ENCODE measurements at regions not wholly inside any gene's neighbourhood (a gene's known extent, or its start where the extent isn't known, plus 50 kb on each side); places are given as distances from the start of the nearest gene placed in this dataset.
"Not testable (repeated sequence)": the region's sequence is repeated elsewhere in the genome, so short reads cannot be mapped to it uniquely, and the experiment has no call there.

GRCh38 chr14:38721822-38722431, 381.1 kb downstream of the SEC23A start:
- FAIRE-seq (no peak), DNase-seq (ENCODE audit: insufficient read length, low spot score) (peak; percentile 17)

DNA sequence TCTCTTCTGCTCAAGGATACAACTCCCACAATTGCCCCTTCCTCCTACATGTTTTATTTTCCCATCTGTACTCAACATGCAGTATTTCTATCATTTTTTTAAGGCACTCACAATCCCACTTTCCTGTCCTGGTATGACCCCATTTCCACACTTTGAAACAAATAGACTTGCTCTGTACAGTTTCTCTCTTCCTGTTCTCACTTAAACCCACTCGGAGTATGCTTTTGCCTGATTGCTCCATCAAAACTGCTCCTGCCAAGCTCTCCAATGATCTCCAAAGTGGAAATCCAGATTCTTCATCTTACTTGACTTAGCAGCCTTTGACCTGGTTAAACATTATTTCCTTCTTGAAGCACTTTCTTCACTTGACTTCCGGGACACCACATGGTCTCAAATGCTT, 384.5 kb downstream of the SEC23A start:
- no peak for FAIRE-seq
- no peak for DNase-seq (ENCODE audit: insufficient read length, low spot score)

- FAIRE-seq (no peak), DNase-seq (ENCODE audit: insufficient read length, low spot score) (no peak)
Observed at GRCh38 chr14:38716926-38717325, 386.1 kb downstream of the SEC23A start.

- FAIRE-seq = no peak
- no peak for DNase-seq (ENCODE audit: insufficient read length, low spot score)
Observed at GRCh38 chr14:38710881-38711280, 392.2 kb downstream of the SEC23A start.

- no peak for DNase-seq (ENCODE audit: insufficient read length, low spot score)
- no peak for FAIRE-seq
Observed at GRCh38 chr14:38710196-38710595, 392.8 kb downstream of the SEC23A start.

DNA sequence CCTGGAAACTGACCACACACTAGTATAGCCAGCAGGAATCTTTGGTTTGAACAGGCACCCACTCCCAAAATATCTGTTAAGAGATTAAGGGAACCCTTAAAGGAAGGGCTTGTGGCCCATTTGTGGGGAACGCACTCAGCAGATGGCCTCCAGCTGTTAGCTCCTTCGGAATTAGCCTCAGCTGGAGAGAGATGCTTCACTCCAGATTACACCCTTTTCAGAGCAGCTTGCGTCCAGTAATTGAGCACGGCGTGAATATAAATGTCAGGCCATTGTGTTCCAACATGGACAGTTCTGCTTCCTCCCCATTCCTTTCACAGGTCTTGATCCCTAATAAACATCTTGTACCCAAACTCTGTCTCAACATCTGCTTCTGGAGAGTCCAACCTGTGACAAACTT, 397.8 kb downstream of the SEC23A start:
- no peak for FAIRE-seq

GRCh38 chr14:38704220-38704619, 398.8 kb downstream of the SEC23A start:
- no peak for DNase-seq (ENCODE audit: insufficient read length, low spot score)
- no peak for FAIRE-seq

More for the DNA sequence above, 397.8 kb downstream of the SEC23A start:
- no peak for DNase-seq (ENCODE audit: insufficient read length, low spot score)

DNA sequence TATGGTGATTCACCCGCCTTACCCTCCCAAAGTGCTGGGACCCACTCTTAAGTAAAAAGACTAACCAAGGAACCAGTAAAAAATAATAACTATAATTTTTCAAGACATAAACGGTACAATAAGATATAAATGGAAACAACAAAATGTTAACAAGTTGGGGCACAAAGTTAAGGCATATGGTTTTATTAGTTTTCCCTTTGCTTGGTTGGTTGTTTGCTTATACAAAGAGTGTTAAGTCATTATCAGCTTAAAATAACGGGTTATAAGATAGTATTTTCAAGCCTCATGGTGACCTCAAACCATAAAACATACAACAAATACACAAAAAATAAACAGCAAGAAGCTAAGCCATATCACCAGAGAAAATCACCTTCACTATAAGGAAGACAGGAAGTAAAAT, 406.1 kb downstream of the SEC23A start:
- FAIRE-seq (no peak), DNase-seq (ENCODE audit: insufficient read length, low spot score) (no peak)

DNA sequence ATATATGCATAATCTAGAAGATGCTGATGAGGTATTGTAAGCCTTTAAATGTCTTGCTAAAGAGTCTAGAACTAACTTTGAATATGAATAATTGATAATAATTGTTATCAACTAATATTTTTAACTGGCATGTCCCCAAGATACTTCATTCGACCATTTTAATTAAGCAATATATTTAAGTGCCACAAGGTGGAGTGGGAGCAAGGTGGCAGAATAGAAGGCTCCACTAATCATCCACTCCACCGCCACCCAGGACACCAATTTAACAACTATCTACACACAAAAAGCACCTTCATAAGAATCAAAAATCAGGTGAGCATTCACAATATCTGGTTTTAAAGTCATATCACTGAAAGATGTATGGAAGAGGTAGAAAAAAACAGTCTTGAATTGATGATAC, 409.6 kb downstream of the SEC23A start:
- FAIRE-seq = no peak
- DNase-seq (ENCODE audit: insufficient read length, low spot score) = no peak

- no peak for DNase-seq (ENCODE audit: insufficient read length, low spot score)
- no peak for FAIRE-seq
Observed at GRCh38 chr14:38669027-38669426, 413.1 kb upstream of the CLEC14A start.

- DNase-seq (ENCODE audit: insufficient read length, low spot score) = no peak
- no peak for FAIRE-seq
Observed at GRCh38 chr14:38663382-38663781, 407.5 kb upstream of the CLEC14A start.

DNA sequence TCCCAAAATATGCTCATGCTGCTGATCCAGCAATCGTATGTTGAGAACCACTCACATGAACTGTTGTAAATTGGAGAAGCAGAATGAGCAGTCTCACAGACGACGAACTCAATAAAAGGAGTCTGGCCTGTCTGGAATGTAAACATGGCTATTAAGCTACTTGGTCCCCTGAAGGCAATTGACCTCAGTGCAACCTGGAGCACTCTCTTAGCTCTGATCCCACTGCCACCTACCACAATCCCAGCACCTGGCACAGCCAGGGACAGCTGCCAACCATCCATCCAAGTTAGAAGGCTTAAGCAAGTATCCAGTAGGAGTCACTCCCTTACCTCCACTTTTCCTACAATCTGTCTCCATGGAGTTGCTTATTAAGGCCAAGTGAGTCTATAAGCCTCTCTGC, 406.9 kb upstream of the CLEC14A start:
- DNase-seq (ENCODE audit: insufficient read length, low spot score) (no peak), FAIRE-seq (no peak)

DNA sequence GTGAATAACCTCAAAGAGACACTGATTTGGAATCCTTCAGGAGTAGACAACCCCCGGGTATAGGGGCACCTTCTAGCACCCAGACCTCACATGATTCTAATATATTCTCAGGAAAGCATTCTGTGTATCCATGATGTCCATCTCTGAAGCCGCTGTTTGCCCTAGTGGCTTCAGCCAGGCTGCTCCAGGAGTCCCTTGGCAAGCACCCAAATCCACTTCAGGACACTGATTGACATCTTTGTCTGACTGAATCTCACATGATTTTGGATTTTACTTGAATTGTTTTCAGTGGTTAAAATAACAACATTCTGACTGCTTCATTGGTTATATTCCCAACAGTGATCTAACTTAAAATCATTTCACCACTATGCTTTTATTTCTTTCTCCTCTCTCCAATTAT, 390.5 kb upstream of the CLEC14A start:
- DNase-seq (ENCODE audit: insufficient read length, low spot score) = no peak
- FAIRE-seq = no peak

- FAIRE-seq; DNase-seq (ENCODE audit: insufficient read length, low spot score): not testable (repeated sequence)
Observed at GRCh38 chr14:38634913-38635312, 379.0 kb upstream of the CLEC14A start.

DNA sequence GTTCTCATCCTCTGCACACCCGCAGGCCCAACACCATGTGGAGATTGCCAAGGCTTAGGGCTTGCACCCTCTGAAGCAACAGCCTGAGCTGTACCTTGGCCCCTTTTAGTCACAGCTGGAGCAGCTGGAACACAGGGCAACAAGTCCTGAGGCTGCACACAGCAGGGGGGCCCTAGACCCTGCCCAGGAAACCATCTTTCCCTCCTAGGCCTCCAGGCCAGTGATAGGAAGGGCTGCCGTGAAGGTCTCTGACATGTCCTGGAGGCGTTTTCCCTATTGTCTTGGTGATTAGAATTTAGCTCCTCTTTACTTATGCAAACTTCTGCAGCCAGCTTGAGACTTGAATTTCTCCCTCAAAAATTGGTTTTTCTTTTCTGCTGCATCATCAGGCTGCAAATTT, 373.5 kb upstream of the CLEC14A start:
- no peak for DNase-seq (ENCODE audit: insufficient read length, low spot score)
- FAIRE-seq = no peak

DNA sequence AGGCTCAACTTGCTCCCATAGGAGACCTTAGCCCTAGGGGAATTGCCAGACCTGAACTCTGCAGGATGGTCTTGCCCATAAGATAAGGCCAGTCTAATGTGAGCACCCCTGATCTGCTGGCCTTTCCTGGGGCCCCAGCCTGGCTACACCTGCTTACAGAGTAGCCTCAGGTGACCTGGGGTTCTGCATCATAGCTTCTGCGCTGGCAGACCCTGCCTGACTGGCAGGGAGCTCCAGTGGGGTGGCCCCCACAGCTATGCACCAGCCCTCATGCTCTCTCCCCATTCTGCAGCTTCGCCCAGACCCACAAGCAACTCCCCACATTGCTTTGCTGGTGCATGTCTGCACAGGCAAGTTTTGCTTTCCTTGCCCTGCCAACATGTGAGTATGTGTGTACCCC, 371.3 kb upstream of the CLEC14A start:
- no peak for DNase-seq (ENCODE audit: insufficient read length, low spot score)
- FAIRE-seq = no peak

DNA sequence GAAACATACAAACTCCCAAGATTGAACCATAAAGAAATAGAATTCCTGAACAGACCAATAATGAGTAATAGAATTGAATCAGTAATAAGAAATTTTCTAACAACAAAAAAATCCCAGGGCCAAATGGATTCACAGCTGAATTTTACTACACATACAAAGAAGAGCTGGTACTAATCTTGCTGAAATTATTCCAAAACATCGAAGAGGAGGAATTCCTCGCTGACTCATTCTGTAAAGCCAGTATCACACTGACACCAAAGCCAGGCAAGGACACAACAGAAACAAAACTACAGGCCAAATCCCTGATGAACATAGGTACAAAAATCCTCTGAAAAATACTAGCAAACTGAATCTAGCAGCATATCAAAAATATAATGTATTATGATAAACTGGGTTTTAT, 367.8 kb upstream of the CLEC14A start:
- FAIRE-seq = no peak
- DNase-seq (ENCODE audit: insufficient read length, low spot score) = no peak

GRCh38 chr14:38618514-38618913, 362.6 kb upstream of the CLEC14A start:
- FAIRE-seq (no peak), DNase-seq (ENCODE audit: insufficient read length, low spot score) (no peak)

DNA sequence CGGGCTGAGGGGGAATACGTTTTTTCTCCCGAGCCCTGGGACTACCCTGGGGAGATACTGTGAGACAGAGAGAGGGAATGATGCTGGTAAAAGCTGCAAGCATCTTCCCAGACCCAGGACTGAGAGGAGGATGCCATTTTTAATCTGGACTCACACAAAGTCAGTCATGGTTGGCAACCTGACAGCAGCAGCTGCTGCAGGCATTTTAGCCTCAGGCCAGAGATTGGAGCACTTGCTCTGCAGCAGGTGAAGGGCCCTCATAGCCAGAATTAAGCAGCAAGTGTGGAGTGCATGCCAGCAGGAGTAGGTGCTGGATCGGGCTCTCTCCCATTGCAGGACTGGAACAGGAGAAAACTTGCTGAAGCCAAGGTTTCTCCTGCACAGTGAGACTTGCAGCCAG, 361.1 kb upstream of the CLEC14A start:
- DNase-seq (ENCODE audit: insufficient read length, low spot score) (no peak), FAIRE-seq (no peak)

DNA sequence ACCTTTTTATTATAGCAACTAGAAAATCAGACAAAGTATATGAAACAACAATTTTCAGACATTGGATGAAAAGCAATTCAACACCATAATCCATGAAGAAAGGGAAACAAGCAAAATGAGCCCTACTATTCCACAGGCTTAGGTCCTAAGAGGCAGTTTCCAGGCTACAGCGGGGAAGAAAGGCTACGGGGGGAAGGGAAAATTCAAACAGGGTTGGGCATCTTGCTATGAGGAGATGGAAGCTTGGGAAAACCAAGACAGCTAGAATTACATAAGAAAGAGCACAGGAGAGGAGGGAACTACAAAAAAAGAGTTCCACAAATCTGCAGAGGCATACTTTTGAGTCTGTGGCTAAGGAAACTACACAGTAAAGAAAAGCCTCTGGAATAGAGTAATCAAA, 356.0 kb upstream of the CLEC14A start:
- FAIRE-seq (no peak), DNase-seq (ENCODE audit: insufficient read length, low spot score) (no peak)

GRCh38 chr14:38608244-38608643, 352.4 kb upstream of the CLEC14A start:
- DNase-seq (ENCODE audit: insufficient read length, low spot score) = no peak
- FAIRE-seq = no peak

DNA sequence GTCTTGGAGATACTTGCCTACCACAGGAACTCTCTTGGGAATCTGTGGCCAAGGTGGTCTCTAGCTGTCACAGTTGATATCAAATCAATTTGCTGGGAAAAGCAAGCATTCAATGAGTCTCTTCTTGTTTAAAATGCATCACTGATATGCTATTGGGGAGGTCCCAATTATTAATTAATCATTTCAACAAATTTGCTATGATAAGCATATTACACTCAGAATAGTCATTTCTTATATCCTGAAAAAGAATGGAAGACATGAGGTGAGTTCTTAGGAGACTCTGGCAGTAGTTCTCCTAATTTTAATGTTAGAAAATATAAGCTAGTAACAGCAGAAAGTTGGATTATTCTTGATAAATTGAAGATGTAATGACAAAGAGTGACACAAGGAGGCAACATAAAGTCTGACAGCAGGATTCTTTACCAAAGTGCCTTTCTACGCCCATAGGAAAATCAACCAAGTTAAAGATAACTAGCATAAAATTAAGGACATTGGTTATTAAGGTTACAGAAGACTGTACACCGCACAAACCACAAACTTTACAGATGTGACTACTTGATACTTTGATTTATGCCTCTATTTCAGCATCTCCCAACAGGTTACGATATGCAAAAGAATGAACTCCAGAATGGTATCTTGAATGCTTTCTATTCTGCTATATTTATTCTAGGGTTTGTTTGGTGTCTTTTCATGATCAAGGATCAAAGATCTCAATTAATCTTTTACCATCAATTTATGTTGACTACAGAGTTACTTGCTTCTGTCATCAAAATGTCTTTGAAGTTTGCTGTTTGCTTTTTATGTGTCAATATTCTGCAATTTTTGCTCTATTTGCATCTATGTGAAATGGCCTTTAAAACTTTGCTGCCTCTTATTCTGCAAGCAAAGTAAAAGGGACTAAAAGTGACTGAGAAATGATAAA, 349.6 kb upstream of the CLEC14A start:
- FAIRE-seq (no peak), DNase-seq (ENCODE audit: insufficient read length, low spot score) (no peak)

All from HTR-8/SVneo (cell line).